H9 (cell line): ENCODE measurements at regions not wholly inside any gene's neighbourhood (a gene's known extent, or its start where the extent isn't known, plus 50 kb on each side); places are given as distances from the start of the nearest gene placed in this dataset.

Experiments used
- DNase-seq: peaks from one replicate; pipeline ENCODE4 v3.0.0-alpha.2; 2017
- H2AFZ ChIP-seq: one replicate; pipeline ENCODE4 v1.6.1; 2013; ENCODE audit warnings: mild to moderate bottlenecking, low read length, control low read depth, moderate library complexity
- H2AK5ac ChIP-seq: 2 replicates; pipeline ENCODE4 v1.6.1; 2013; ENCODE audit warnings: low read length, control low read depth, mixed read lengths; ENCODE audit not compliant: insufficient read length
- H2BK120ac ChIP-seq: one replicate; pipeline ENCODE4 v1.6.1; 2013; ENCODE audit warnings: low read depth, mild to moderate bottlenecking, low read length, control low read depth, inconsistent platforms; ENCODE audit not compliant: poor library complexity, severe bottlenecking
- H2BK12ac ChIP-seq: 2 replicates; pipeline ENCODE4 v1.6.1; 2013; ENCODE audit warnings: low read length, control low read depth, mixed read lengths, low read depth; ENCODE audit not compliant: insufficient read length
- H2BK15ac ChIP-seq: 2 replicates; pipeline ENCODE4 v1.6.1; 2013; ENCODE audit warnings: low read depth, low read length, control low read depth
- H2BK20ac ChIP-seq: one replicate; pipeline ENCODE4 v1.6.1; 2013; ENCODE audit warnings: low read depth, mild to moderate bottlenecking, low read length, control low read depth, inconsistent platforms; ENCODE audit not compliant: poor library complexity, severe bottlenecking
- H2BK5ac ChIP-seq: 2 replicates; pipeline ENCODE4 v1.6.1; 2013; ENCODE audit warnings: low read length, control low read depth, mixed read lengths; ENCODE audit not compliant: insufficient read length
- H3K14ac ChIP-seq: 2 replicates; pipeline ENCODE4 v1.6.1; 2013; ENCODE audit warnings: low read length, control low read depth; ENCODE audit not compliant: insufficient read depth
- H3K18ac ChIP-seq: 2 replicates; pipeline ENCODE4 v1.6.1; 2013; ENCODE audit warnings: low read depth, mild to moderate bottlenecking, mixed read lengths, low read length, control low read depth; ENCODE audit not compliant: insufficient read length
- H3K23ac ChIP-seq: 2 replicates; pipeline ENCODE4 v1.6.1; 2013; ENCODE audit warnings: low read length, control low read depth, mixed read lengths, low read depth; ENCODE audit not compliant: insufficient read length
- H3K23me2 ChIP-seq: 2 replicates; pipeline ENCODE4 v1.6.1; 2013; ENCODE audit warnings: low read depth, mild to moderate bottlenecking, mixed read lengths, low read length, control low read depth; ENCODE audit not compliant: insufficient read length, poor library complexity, severe bottlenecking
- H3K27ac ChIP-seq: 2 replicates; pipeline ENCODE4 v1.5.1; 2013; ENCODE audit warnings: low read length, control low read depth, mixed read lengths, low read depth; ENCODE audit not compliant: insufficient read length
- H3K27me3 ChIP-seq: 2 replicates; pipeline ENCODE4 v1.6.1; 2013; ENCODE audit warnings: low read length, control low read depth, inconsistent platforms; ENCODE audit not compliant: insufficient read depth
- H3K4ac ChIP-seq: 2 replicates; pipeline ENCODE4 v1.6.1; 2013; ENCODE audit warnings: low read depth, mild to moderate bottlenecking, control low read depth, inconsistent platforms, low read length, moderate library complexity
- H3K4me1 ChIP-seq: 2 replicates; pipeline ENCODE4 v1.6.1; 2013; ENCODE audit warnings: low read length, control low read depth, inconsistent platforms; ENCODE audit not compliant: insufficient read depth
- H3K4me2 ChIP-seq: 2 replicates; pipeline ENCODE4 v1.6.1; 2013; ENCODE audit warnings: low read length, control low read depth, mixed read lengths; ENCODE audit not compliant: insufficient read length, insufficient read depth
- H3K56ac ChIP-seq: 2 replicates; pipeline ENCODE4 v1.6.1; 2013; ENCODE audit warnings: low read depth, mild to moderate bottlenecking, mixed read lengths, low read length, control low read depth; ENCODE audit not compliant: insufficient read length
- H3K79me1 ChIP-seq: 2 replicates; pipeline ENCODE4 v1.6.1; 2013; ENCODE audit warnings: low read depth, mild to moderate bottlenecking, moderate library complexity, low read length, control low read depth, inconsistent platforms; ENCODE audit not compliant: insufficient read depth, poor library complexity, severe bottlenecking
- H3K79me2 ChIP-seq: 2 replicates; pipeline ENCODE4 v1.6.1; 2013; ENCODE audit warnings: low read length, control low read depth, inconsistent platforms; ENCODE audit not compliant: insufficient read depth
- H3K9ac ChIP-seq: 2 replicates; pipeline ENCODE4 v1.6.1; 2013; ENCODE audit warnings: low read length, control low read depth, mixed read lengths; ENCODE audit not compliant: insufficient read length; ENCODE audit errors: extremely low read depth
- H3K9me3 ChIP-seq: one replicate; pipeline ENCODE4 v1.6.1; 2013; ENCODE audit warnings: low read depth, low read length, inconsistent platforms; ENCODE audit not compliant: control insufficient read depth
- H3T11ph ChIP-seq: one replicate; pipeline ENCODE4 v1.6.1; 2013; ENCODE audit warnings: mild to moderate bottlenecking, low read length, control low read depth, inconsistent platforms
- H4K20me1 ChIP-seq: one replicate; pipeline ENCODE4 v1.6.1; 2013; ENCODE audit not compliant: control insufficient read depth, insufficient read length, insufficient read depth
- H4K5ac ChIP-seq: 2 replicates; pipeline ENCODE4 v1.6.1; 2013; ENCODE audit warnings: low read depth, mild to moderate bottlenecking, mixed read lengths, low read length, control low read depth; ENCODE audit not compliant: insufficient read length
- H4K8ac ChIP-seq: replicated peaks from 2 replicates; pipeline ENCODE4 v1.6.1; 2013; ENCODE audit warnings: low read length, control low read depth, mixed read lengths, low read depth; ENCODE audit not compliant: insufficient read length
- H4K91ac ChIP-seq: 2 replicates; pipeline ENCODE4 v1.6.1; 2013; ENCODE audit warnings: low read depth, mild to moderate bottlenecking, moderate library complexity, mixed read lengths, low read length, control low read depth; ENCODE audit not compliant: insufficient read length
- H3K27ac Mint-ChIP-seq, 3 experiments: 2 replicates in 2 of 3; 3 replicates in 1 of 3; pipeline ENCODE4 v1.8.0; 2020 to 2021; ENCODE audit warnings: mixed read lengths in 3 of 3, mild to moderate bottlenecking in 1 of 3, moderate library complexity in 1 of 3
- H3K27me3 Mint-ChIP-seq: 2 replicates; pipeline ENCODE4 v1.8.0; 2021; ENCODE audit warnings: low read depth, mild to moderate bottlenecking, moderate library complexity, mixed read lengths
- H3K36me3 Mint-ChIP-seq, 3 experiments: 2 replicates in 2 of 3; 3 replicates in 1 of 3; pipeline ENCODE4 v1.8.0; 2020 to 2021; ENCODE audit warnings: low read depth in 3 of 3, mixed read lengths in 3 of 3; ENCODE audit not compliant: insufficient read depth in 1 of 3
- H3K4me1 Mint-ChIP-seq, 2 experiments: 2 replicates each; pipeline ENCODE4 v1.8.0; 2020; ENCODE audit warnings: mixed read lengths in 2 of 2
- H3K4me3 Mint-ChIP-seq, 2 experiments: 2 replicates in 1 of 2; 3 replicates in 1 of 2; pipeline ENCODE4 v1.8.0; 2020 to 2021; ENCODE audit warnings: mild to moderate bottlenecking in 2 of 2, mixed read lengths in 2 of 2, moderate library complexity in 1 of 2
- H3K9me3 Mint-ChIP-seq, 2 experiments: 2 replicates in 1 of 2; 3 replicates in 1 of 2; pipeline ENCODE4 v1.8.0; 2020; ENCODE audit warnings: mild to moderate bottlenecking in 2 of 2, mixed read lengths in 2 of 2, moderate library complexity in 1 of 2
- WGBS: extraction: QIAGEN DNeasy Blood & Tissue Kit; methylation state at CpG from one replicate; pipeline ENCODE4 v1.1.7; 2013; ENCODE audit warnings: missing lambda C conversion rate, low lambda C conversion rate, mixed read lengths; ENCODE audit not compliant: insufficient read length; ENCODE audit errors: extremely low coverage; 5-methylcytosine and 5-hydroxymethylcytosine counted together
- TF ChIP-seq, protein P1 (sequence below): fragments of 200-600 bp; sonication (generic); conservative IDR thresholded peaks from 3 replicates; pipeline ENCODE4 v1.8.0; 2021; ENCODE audit warnings: antibody characterized with exemption, mild to moderate bottlenecking

DNA sequence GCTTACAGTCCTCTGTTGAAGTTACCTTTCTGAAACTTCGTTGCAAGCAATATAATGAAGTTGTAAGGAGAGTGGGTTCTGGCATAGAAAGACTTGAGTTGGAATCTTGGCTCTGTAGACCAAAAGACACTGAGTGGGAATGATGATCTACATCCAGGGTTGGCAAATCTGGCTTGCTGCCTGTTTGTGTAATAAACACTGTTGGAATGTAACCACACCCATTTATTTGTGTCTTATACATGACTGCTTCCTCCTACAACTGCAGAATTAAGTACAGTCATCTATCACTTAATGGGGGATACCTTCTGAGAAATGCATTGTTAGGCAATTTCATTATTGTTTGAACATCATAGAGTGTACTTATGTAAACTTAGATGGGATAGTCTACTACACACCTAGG lies 178.4 kb upstream of the SUCLG2 start:
- H3K4me2 ChIP-seq, result no peak overlapping the region
- H3K79me1 ChIP-seq, result no peaks in the 10 kb centered on the region
- no peak overlapping the region for H3K27ac Mint-ChIP-seq
- H3K23ac ChIP-seq, result no peak overlapping the region
- no peak overlapping the region for H4K8ac ChIP-seq
- H4K91ac ChIP-seq, result no peak overlapping the region
- H4K20me1 ChIP-seq, result no peaks in the 10 kb centered on the region
- peaks cover 7 to 10% of the 10 kb centered on the region in 2 experiments; a peak in 3 of 4 replicates for H3K4me1 Mint-ChIP-seq
- H2AK5ac ChIP-seq, result no peak overlapping the region
- no peak overlapping the region for H3K27ac ChIP-seq
- H3K4me1 ChIP-seq, result no peaks in the 10 kb centered on the region
- no peaks in the 10 kb centered on the region for H3K9me3 ChIP-seq
- H3K14ac ChIP-seq, result no peak overlapping the region
- peaks cover 3 to 29% (median 12%) of the 10 kb centered on the region in 3 experiments for H3K36me3 Mint-ChIP-seq
- H3K56ac ChIP-seq, result no peak overlapping the region
- TF ChIP-seq, protein P1, sequence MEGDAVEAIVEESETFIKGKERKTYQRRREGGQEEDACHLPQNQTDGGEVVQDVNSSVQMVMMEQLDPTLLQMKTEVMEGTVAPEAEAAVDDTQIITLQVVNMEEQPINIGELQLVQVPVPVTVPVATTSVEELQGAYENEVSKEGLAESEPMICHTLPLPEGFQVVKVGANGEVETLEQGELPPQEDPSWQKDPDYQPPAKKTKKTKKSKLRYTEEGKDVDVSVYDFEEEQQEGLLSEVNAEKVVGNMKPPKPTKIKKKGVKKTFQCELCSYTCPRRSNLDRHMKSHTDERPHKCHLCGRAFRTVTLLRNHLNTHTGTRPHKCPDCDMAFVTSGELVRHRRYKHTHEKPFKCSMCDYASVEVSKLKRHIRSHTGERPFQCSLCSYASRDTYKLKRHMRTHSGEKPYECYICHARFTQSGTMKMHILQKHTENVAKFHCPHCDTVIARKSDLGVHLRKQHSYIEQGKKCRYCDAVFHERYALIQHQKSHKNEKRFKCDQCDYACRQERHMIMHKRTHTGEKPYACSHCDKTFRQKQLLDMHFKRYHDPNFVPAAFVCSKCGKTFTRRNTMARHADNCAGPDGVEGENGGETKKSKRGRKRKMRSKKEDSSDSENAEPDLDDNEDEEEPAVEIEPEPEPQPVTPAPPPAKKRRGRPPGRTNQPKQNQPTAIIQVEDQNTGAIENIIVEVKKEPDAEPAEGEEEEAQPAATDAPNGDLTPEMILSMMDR, result no peak
- H3K27me3 Mint-ChIP-seq, result no peaks in the 10 kb centered on the region; the same call in 1 of the 2 replicates
- no peak overlapping the region for H2BK20ac ChIP-seq
- no peak overlapping the region for H2AFZ ChIP-seq
- no peak for DNase-seq
- H3T11ph ChIP-seq, result no peak overlapping the region
- H3K27me3 ChIP-seq, result no peaks in the 10 kb centered on the region
- H2BK12ac ChIP-seq, result no peak overlapping the region
- no peak overlapping the region for H4K5ac ChIP-seq
- H2BK15ac ChIP-seq, result no peak overlapping the region
- H3K18ac ChIP-seq, result no peak overlapping the region
- H3K9me3 Mint-ChIP-seq, result peaks cover 20 to 30% of the 10 kb centered on the region in 2 experiments
- H3K4me3 Mint-ChIP-seq, result no peak overlapping the region
- no peak overlapping the region for H3K9ac ChIP-seq
- no peak overlapping the region for H2BK120ac ChIP-seq
- H3K23me2 ChIP-seq, result no peaks in the 10 kb centered on the region
- no peak overlapping the region for H3K4ac ChIP-seq
- WGBS, result no CpG with 5 or more reads among the region's 1 CpG
- H2BK5ac ChIP-seq, result no peak overlapping the region
- no peaks in the 10 kb centered on the region for H3K79me2 ChIP-seq
